ENCODE measurements at regions not wholly inside any gene's neighbourhood (a gene's known extent, or its start where the extent isn't known, plus 50 kb on each side); places are given as distances from the start of the nearest gene placed in this dataset.

DNA sequence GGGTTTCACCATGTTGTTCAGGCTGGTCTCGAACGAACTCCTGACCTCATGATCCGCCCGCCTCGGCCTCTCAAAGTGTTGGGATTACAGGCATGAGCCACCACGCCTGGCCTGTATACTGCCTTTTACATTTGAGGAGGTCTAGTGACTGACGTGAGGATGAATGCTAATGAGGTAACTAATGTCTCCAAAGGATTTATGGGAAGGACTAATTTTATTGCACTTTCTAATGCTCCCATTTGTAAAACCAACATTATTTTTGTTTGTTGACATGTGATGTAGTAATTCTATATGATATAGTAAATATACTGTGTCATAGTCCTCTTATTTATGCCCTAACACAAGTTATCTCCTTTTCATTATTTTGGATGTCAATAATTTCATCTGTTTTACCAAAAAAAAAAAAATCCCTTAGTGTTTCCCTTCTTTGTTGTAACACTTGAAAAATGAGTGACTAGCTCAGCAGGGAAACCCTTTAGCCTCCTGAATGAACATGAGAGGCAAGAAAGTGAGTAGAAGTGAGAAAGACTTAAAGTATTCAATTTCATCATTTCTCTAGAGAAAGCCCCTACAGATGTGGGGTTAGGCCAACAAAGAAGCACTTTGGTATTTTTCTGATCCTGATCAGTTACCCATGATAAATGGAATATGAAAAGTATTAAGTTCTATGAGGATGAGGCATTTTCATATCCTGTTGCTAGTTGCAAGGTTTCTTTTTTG, 596.9 kb upstream of the PCDH15 start:
- DNase-seq: no peak

DNA sequence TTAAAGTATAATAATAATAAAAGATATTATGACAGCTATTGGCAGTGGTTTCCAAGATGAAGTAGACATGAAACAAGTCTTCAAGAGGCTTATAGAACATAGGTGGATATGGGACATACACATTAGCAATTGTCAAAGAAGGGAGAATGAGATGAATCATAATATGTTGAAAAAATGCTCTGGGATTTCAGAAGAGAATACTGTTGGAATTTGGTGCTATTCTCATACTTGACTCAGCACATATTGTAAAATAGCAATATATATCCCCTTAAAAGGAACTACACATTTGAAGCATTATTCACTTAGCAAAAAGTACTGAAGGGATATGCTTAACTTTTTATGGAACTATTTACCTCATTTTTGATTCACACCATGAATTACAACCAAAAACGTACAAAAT, 577.2 kb upstream of the PCDH15 start:
- TF ChIP-seq, protein P1, sequence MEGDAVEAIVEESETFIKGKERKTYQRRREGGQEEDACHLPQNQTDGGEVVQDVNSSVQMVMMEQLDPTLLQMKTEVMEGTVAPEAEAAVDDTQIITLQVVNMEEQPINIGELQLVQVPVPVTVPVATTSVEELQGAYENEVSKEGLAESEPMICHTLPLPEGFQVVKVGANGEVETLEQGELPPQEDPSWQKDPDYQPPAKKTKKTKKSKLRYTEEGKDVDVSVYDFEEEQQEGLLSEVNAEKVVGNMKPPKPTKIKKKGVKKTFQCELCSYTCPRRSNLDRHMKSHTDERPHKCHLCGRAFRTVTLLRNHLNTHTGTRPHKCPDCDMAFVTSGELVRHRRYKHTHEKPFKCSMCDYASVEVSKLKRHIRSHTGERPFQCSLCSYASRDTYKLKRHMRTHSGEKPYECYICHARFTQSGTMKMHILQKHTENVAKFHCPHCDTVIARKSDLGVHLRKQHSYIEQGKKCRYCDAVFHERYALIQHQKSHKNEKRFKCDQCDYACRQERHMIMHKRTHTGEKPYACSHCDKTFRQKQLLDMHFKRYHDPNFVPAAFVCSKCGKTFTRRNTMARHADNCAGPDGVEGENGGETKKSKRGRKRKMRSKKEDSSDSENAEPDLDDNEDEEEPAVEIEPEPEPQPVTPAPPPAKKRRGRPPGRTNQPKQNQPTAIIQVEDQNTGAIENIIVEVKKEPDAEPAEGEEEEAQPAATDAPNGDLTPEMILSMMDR (IDR thresholded peaks at IDR 0.05; ENCODE audit: low read depth, low read length): no peak
- Histone ChIP-seq H3K27me3 (ENCODE audit: insufficient read depth, low read depth, severe bottlenecking) (no peaks in the 10 kb centered on the region), H3K9me3 (ENCODE audit: severe bottlenecking) (no peaks in the 10 kb centered on the region), H3K27ac (no peak overlapping the region), H3K4me3 (ENCODE audit: low read depth, low read length) (no peak overlapping the region), H3K36me3 (no peaks in the 10 kb centered on the region)
- DNase-seq: no peak

More for the DNA sequence above, 596.9 kb upstream of the PCDH15 start:
- H3K27me3 ChIP-seq (ENCODE audit: insufficient read depth, low read depth, severe bottlenecking): no peaks in the 10 kb centered on the region
- no peak overlapping the region for H3K4me3 ChIP-seq (ENCODE audit: low read depth, low read length)
- TF ChIP-seq, protein P1 (IDR thresholded peaks at IDR 0.05; ENCODE audit: low read depth, low read length): no peak
- no peaks in the 10 kb centered on the region for H3K9me3 ChIP-seq (ENCODE audit: severe bottlenecking)
- H3K36me3 ChIP-seq: no peaks in the 10 kb centered on the region
- H3K27ac ChIP-seq: no peak overlapping the region

DNA sequence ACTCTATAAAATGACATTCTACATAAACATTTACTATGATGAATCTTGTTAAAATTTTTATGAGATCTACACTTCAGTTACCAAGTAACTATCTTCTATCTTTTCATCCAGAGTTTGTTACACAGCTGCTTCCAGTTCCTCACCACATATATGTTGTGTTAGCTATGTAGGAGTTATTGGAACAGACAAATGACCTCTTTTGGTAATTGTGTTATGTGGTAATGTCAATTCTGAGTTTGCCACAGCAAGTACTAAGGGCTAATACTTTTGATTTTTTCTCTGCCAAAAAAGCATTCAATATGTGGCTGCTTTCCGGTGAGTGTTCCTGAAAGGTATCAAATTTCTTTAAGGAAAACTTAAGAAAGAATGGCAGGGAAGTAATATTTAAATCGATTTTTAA, 573.9 kb upstream of the PCDH15 start:
- no peaks in the 10 kb centered on the region for H3K36me3 ChIP-seq
- TF ChIP-seq, protein P1 (IDR thresholded peaks at IDR 0.05; ENCODE audit: low read depth, low read length): no peak
- no peak overlapping the region for H3K4me3 ChIP-seq (ENCODE audit: low read depth, low read length)
- no peak overlapping the region for H3K27ac ChIP-seq
- no peaks in the 10 kb centered on the region for H3K27me3 ChIP-seq (ENCODE audit: insufficient read depth, low read depth, severe bottlenecking)
- no peaks in the 10 kb centered on the region for H3K9me3 ChIP-seq (ENCODE audit: severe bottlenecking)
- no peak for DNase-seq

DNA sequence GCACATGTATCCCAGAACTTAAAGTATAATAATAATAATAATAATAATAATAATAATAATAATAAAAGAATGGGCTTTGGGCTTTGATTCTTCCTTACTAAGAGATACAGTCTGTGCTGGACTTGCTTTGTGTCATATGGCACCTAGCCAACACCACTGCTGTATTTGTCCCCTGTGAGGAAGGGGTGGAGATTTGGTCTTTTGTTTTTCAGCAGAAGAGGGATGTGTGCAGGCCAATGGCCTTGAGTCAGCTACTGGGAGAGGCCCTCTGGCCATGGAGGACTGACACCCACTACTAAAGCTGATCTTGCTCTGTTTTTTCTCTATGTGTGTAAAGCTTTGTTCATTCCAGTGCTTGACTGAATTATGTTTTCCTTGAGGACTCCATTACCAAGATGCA, 573.0 kb upstream of the PCDH15 start:
- H3K4me3 ChIP-seq (ENCODE audit: low read depth, low read length): no peak overlapping the region
- H3K27me3 ChIP-seq (ENCODE audit: insufficient read depth, low read depth, severe bottlenecking): no peaks in the 10 kb centered on the region
- DNase-seq: no peak
- no peaks in the 10 kb centered on the region for H3K9me3 ChIP-seq (ENCODE audit: severe bottlenecking)
- TF ChIP-seq, protein P1 (IDR thresholded peaks at IDR 0.05; ENCODE audit: low read depth, low read length): no peak
- H3K36me3 ChIP-seq: no peaks in the 10 kb centered on the region
- H3K27ac ChIP-seq: no peak overlapping the region

DNA sequence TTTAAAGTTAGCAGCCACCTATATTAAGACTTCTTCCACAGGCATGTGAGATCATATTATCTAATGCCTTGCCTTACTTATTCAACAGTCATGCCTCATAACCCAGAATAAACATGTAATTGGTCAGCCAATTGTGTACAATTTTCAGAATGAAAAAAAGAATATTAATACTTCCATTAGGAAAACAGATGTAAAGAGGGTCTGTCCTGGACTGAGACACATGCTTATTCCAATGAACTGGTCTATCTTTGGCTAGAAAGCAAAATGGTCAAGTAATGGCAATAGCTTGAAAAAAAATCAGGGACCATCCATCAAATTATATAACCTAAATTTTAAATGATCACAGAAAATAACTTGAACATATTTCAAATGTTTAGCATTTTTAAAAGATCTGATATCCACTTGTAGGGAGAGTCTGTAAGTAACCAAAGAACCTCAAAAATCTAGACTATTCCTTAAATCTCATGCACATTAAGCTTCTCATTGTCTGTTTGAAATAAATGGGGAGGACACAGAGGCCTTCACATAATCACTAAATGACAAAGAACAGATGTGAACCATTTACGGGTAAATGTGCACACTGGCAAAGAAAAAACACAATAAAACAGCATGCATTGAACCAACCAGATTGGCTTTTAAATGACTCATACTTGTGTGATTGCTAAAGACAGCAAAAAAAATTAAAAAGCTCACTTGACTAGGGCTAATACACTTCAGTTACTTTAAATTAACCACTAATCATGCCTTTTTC, 568.8 kb upstream of the PCDH15 start:
- TF ChIP-seq, protein P1 (IDR thresholded peaks at IDR 0.05; ENCODE audit: low read depth, low read length): no peak
- no peak for DNase-seq

More for the DNA sequence above, 568.8 kb upstream of the PCDH15 start:
- Histone ChIP-seq H3K27me3 (ENCODE audit: insufficient read depth, low read depth, severe bottlenecking) (no peaks in the 10 kb centered on the region), H3K9me3 (ENCODE audit: severe bottlenecking) (peaks cover 3% of the 10 kb centered on the region), H3K36me3 (no peaks in the 10 kb centered on the region), H3K27ac (no peak overlapping the region), H3K4me3 (ENCODE audit: low read depth, low read length) (no peak overlapping the region)
